IPS-20b (cell line): ENCODE measurements at regions not wholly inside any gene's neighbourhood (a gene's known extent, or its start where the extent isn't known, plus 50 kb on each side); places are given as distances from the start of the nearest gene placed in this dataset.

Experiments used
- H3K27ac ChIP-seq: one replicate; pipeline ENCODE4 v1.5.1; 2013; ENCODE audit warnings: low read length
- H3K27me3 ChIP-seq: 2 replicates; pipeline ENCODE4 v1.6.1; 2013; ENCODE audit warnings: mild to moderate bottlenecking, low read length, inconsistent platforms; ENCODE audit not compliant: insufficient read depth
- H3K36me3 ChIP-seq: 2 replicates; pipeline ENCODE4 v1.6.1; 2013; ENCODE audit warnings: low read depth, mild to moderate bottlenecking, inconsistent platforms, low read length, moderate library complexity; ENCODE audit not compliant: insufficient read depth
- H3K4me1 ChIP-seq: 2 replicates; pipeline ENCODE4 v1.6.1; 2013; ENCODE audit warnings: mild to moderate bottlenecking, control low read depth, inconsistent platforms, low read length, moderate library complexity; ENCODE audit not compliant: insufficient read depth
- H3K4me3 ChIP-seq: 2 replicates; pipeline ENCODE4 v1.5.1; 2013; ENCODE audit warnings: mild to moderate bottlenecking, low read length, inconsistent platforms
- H3K9ac ChIP-seq: 2 replicates; pipeline ENCODE4 v1.6.1; 2013; ENCODE audit warnings: low read depth, mild to moderate bottlenecking, inconsistent platforms, low read length, moderate library complexity
- H3K9me3 ChIP-seq: 2 replicates; pipeline ENCODE4 v1.6.1; 2013; ENCODE audit warnings: mild to moderate bottlenecking, low read depth, low read length, inconsistent platforms; ENCODE audit not compliant: insufficient read depth

DNA sequence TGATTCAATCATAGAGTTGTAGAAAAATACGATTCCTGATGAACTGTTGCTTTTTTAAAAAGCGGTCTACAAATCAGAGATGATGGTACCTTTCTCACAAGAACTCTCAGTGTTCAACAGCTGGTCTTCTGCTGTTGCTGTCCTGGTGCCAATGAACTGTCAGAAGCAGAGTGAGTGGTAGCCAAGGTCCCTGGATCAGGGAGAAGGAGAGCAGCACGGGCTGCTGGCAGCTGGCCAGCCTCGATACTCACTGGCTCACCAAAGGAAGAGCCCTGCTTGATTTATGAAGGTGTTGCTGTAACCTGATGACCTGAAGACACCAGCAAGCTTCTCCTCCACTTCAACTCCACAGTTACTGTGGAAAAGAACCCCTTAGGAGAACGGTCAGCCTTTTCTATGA, 300.8 kb upstream of the SOX11 start:
- Histone ChIP-seq H3K9ac (no peak overlapping the region), H3K4me1 (0 out of 2 replicates have a peak, but pooled peaks cover 2% of the 10 kb centered on the region), H3K4me3 (no peak overlapping the region), H3K36me3 (no peaks in the 10 kb centered on the region), H3K27ac (no peak overlapping the region), H3K27me3 (no peaks in the 10 kb centered on the region), H3K9me3 (no peaks in the 10 kb centered on the region)

DNA sequence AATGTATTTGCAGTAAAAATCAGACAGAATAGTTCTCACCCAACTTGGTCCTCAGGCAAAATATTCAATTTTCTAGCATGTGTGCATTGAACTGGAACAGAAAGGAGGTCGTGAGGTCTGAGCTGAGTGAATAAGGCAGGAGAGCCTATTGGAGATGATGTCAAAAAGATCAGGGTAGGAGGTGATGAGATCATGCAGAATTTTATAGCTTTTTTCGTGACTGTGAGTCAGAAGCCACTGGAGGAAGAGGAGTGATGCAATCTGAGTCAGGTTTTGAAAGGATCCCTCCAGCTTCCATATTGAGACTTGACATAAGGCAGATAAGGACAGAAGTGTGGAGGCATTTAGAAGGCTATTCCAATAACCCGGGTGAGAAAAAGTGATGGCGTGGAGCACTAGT, 299.5 kb upstream of the SOX11 start:
- Histone ChIP-seq H3K9me3 (no peaks in the 10 kb centered on the region), H3K4me3 (no peak overlapping the region), H3K36me3 (no peaks in the 10 kb centered on the region), H3K4me1 (no peaks in the 10 kb centered on the region), H3K27me3 (no peaks in the 10 kb centered on the region), H3K9ac (no peak overlapping the region), H3K27ac (no peak overlapping the region)

DNA sequence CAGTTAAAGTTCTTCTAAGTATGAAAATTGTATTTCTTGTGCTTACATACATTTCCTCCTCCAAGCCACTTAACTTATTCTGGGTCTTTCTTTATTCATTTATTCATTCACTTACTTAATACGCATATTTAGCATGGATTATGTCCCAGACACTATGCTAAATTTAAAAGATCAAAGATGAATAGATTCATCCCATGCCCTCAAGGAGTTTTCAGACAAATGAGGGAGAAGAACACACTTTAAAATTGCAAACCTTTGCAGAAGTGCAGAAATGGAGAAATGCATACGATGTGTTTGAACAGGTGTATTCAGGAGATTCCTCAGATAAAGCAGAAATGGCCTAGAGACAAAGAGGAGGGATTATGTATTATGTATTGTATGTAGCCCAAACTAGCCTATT, 298.7 kb upstream of the SOX11 start:
- Histone ChIP-seq H3K4me1 (no peaks in the 10 kb centered on the region), H3K36me3 (no peaks in the 10 kb centered on the region)

DNA sequence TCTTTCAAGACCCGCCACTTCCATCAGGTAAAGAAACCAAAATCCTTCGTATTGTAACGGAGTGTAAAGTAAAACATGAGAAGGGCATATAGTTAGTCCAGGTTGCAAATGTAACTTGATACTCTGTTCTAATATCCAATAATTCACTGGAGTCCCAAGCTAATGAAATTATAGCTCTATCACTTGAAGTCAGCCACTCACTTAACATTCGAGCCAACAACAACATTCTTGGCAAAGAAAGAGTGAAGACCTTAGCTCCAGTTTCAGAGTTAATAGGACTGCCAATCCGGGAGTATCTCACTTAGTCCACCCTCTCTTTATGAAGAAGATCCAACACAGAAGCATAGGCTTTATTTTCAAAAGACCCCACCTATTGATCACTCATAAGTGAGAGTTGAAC, 298.0 kb upstream of the SOX11 start:
- no peaks in the 10 kb centered on the region for H3K36me3 ChIP-seq
- no peak overlapping the region for H3K4me3 ChIP-seq
- H3K4me1 ChIP-seq: no peaks in the 10 kb centered on the region
- no peak overlapping the region for H3K9ac ChIP-seq
- no peaks in the 10 kb centered on the region for H3K9me3 ChIP-seq
- no peaks in the 10 kb centered on the region for H3K27me3 ChIP-seq
- H3K27ac ChIP-seq: no peak overlapping the region

More for the DNA sequence above, 298.7 kb upstream of the SOX11 start:
- no peaks in the 10 kb centered on the region for H3K27me3 ChIP-seq
- no peak overlapping the region for H3K27ac ChIP-seq
- H3K9me3 ChIP-seq: no peaks in the 10 kb centered on the region
- no peak overlapping the region for H3K4me3 ChIP-seq
- H3K9ac ChIP-seq: no peak overlapping the region

DNA sequence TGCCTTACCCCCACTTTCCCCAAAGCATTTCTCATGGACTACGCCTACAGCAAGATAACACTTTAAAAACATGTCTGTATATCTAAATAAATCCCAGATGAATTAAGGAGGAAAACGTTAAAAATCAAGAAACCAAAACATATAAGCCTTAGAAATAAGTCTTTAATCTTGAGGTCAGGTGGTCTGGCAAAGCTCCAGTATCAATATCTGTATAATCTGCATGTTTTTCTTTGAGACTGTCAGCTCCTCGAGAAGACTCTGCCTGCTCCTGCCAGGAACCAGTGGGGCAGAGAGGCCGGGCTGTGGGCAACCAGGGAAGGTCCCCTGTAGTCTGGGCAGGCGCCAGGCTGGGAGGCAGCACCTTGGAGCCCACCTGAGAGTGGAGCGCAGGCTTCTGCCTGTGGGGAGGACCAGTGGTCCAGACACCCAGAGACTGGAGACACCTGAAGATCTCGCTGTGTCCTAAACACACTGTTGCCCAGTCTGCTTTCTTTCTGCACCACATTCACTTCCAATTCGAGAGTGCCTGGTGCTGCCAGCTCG, 291.0 kb upstream of the SOX11 start:
- no peak overlapping the region for H3K4me3 ChIP-seq
- no peaks in the 10 kb centered on the region for H3K36me3 ChIP-seq
- H3K9me3 ChIP-seq: no peaks in the 10 kb centered on the region
- no peaks in the 10 kb centered on the region for H3K4me1 ChIP-seq
- H3K9ac ChIP-seq: no peak overlapping the region
- no peak overlapping the region for H3K27ac ChIP-seq
- no peaks in the 10 kb centered on the region for H3K27me3 ChIP-seq

DNA sequence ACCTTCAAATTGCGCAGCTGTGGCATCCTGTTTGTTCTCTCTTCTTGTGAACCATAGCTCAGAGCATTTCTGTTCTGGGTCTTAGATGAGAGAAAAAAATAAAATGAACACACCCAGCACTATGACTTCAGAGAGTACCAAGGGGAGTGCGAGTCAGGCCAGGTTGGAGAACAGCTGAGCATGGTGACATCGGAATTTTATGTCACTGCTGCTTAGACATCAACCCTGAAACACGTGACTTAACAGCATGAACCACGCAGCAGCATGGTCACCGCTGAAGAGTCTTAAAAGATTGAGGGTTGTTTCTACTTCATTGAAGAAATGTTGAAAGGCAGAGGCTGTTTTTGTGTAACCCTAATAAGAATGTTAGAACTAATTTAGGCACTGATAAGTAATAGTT, 288.8 kb upstream of the SOX11 start:
- no peaks in the 10 kb centered on the region for H3K27me3 ChIP-seq

DNA sequence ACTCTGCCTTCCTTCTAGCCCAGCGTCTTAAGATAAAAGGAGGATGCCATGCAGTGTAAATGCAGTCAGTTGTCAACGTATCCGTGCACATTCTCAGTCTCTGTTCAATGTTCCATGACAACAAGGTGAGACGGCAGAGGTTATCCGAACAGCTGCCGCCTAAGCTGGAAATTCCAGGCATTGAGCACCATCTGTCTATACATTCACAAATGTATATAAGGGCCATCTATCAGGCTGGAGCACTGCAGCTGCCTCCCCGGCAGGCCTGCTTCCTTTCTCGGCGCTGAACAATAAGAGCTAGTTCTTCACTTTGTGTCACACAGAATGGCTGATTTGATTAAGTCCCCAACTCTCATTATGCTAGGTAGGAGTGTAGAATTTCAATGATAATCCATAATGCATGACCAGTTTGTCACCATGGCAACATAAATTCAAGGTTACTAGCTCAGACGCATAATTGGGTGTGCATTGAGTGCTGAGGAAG, 282.2 kb upstream of the SOX11 start:
- H3K9ac ChIP-seq: no peak overlapping the region
- peaks cover 5% of the 10 kb centered on the region; the same call in 1 of the 2 replicates for H3K4me1 ChIP-seq

More for the DNA sequence above, 288.8 kb upstream of the SOX11 start:
- Histone ChIP-seq H3K36me3 (no peaks in the 10 kb centered on the region), H3K9ac (no peak overlapping the region), H3K9me3 (no peaks in the 10 kb centered on the region), H3K4me3 (no peak overlapping the region), H3K27ac (no peak overlapping the region), H3K4me1 (no peaks in the 10 kb centered on the region)

DNA sequence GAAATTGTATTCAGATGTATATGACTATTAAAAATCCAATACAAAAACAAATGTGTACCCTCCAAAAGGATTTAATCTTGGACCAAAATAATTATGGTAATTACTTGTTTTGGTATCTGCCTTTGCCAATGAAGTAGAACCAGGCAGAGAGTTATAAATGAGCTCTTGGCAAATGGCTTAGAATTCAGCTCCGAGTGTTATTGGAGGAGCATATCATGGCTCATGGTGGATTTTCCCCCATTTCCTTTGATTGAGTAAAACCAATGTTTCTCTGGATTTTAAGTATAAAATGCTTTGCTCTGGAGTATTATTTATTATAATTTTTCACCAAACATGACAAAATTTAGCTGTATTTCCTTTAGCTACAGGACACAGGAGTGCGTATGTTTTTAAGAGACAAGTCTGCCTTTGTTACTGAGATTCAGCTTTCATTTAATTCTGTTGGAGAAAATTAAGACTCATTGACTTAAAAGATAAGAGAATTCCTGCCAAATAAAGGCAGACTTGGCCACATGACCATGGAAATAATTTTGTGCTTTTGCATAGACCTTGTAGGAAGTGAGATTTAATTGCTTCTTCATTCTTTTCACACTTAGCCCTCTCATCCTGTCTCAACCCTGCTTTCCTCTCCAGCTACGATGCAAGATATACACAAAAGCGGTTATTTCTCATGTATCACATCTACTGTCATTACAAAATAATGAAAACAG, 281.0 kb upstream of the SOX11 start:
- Histone ChIP-seq H3K27ac (no peak overlapping the region), H3K27me3 (no peaks in the 10 kb centered on the region), H3K4me3 (no peak overlapping the region), H3K36me3 (no peaks in the 10 kb centered on the region), H3K4me1 (peaks cover 5% of the 10 kb centered on the region; the same call in 1 of the 2 replicates), H3K9ac (no peak overlapping the region), H3K9me3 (no peaks in the 10 kb centered on the region)

More for the DNA sequence above, 282.2 kb upstream of the SOX11 start:
- H3K9me3 ChIP-seq: no peaks in the 10 kb centered on the region
- no peaks in the 10 kb centered on the region for H3K27me3 ChIP-seq
- H3K27ac ChIP-seq: no peak overlapping the region
- H3K4me3 ChIP-seq: no peak overlapping the region
- H3K36me3 ChIP-seq: no peaks in the 10 kb centered on the region

DNA sequence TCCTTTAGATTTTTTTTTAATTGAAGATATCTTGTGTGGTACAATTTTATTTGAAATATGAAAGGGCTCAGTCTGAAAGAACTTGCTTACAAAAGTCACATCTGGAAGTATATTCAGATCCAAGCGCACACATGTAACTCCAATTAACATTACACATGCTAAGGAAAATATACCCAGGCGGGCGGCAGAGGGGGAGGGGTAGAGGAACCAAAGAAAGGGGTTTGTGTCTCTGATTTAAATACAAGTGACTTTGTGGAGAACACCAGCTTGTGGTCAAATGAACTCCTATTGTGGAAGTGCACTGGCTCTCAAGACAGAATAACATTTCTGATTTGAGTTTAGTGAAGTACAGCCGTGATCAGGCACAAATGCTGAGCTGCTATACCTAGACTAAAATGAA, 280.2 kb upstream of the SOX11 start:
- no peaks in the 10 kb centered on the region for H3K9me3 ChIP-seq
- no peaks in the 10 kb centered on the region for H3K36me3 ChIP-seq
- H3K27ac ChIP-seq: no peak overlapping the region
- H3K9ac ChIP-seq: no peak overlapping the region
- no peaks in the 10 kb centered on the region for H3K27me3 ChIP-seq
- H3K4me1 ChIP-seq: peaks cover 5% of the 10 kb centered on the region; the same call in 1 of the 2 replicates
- H3K4me3 ChIP-seq: peak overlapping the region; percentile 16; the same call in 1 of the 2 replicates

DNA sequence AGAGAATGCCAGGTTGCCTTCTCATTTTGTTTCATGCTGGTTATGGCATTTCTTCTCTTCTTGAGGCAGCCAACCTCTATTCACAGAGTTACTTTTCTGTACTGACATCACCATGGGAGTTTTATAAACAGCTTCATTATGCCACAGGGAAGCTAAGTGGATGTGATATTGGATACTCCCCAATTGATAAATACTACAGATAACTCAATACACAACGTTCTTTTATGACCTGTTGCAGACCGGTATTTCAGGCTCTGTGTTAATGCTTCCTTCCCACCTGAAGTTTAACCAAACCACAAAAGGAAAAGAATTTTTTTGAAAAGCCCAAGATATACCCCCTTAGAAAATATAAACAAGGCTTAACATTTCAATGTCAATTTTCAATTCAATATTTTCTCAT, 258.3 kb upstream of the SOX11 start:
- Histone ChIP-seq H3K36me3 (no peaks in the 10 kb centered on the region), H3K27me3 (no peaks in the 10 kb centered on the region), H3K4me1 (no peaks in the 10 kb centered on the region), H3K9me3 (no peaks in the 10 kb centered on the region), H3K4me3 (no peak overlapping the region), H3K27ac (no peak overlapping the region), H3K9ac (no peak overlapping the region)

DNA sequence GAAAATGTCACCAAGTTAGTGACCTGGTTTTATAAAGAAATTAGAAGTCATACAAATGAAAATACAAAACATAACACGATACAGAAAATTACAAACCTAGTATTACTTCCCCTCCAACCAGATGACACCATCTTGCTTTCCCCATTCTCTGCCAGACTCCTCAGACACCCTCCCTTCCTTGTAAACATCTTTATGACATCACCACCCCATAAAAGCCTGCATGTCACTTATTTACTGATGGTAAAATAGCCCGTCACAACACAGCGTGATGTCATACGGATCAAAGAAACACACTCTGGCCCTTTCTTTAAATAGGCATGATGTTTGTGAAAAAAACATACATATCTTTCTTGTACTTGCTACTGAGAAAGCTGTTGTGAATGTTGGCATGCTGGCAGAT, 254.8 kb upstream of the SOX11 start:
- no peak overlapping the region for H3K27ac ChIP-seq
- H3K4me3 ChIP-seq: no peak overlapping the region
- H3K36me3 ChIP-seq: no peaks in the 10 kb centered on the region
- no peak overlapping the region for H3K9ac ChIP-seq
- no peaks in the 10 kb centered on the region for H3K27me3 ChIP-seq
- H3K9me3 ChIP-seq: no peaks in the 10 kb centered on the region
- H3K4me1 ChIP-seq: no peaks in the 10 kb centered on the region

DNA sequence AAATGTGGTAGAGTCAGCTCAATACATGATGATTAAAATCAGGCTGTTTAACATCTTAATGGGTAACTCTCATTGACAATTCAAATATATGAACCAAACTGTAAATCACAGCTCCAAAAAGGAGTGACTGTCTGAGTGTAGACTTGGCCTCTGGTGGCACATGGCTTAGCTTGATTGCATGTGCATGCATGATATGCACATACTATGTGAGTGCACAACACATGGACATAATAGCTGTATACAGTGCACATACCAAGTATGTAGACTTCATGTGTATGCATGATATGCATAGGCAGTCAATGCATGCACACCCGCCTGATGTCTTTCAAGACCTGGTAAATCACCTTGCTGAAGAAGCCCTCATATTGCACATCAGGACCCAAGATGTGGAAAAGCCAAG, 252.0 kb upstream of the SOX11 start:
- H3K27ac ChIP-seq: no peak overlapping the region
- no peaks in the 10 kb centered on the region for H3K27me3 ChIP-seq
- H3K4me3 ChIP-seq: no peak overlapping the region
- H3K9ac ChIP-seq: no peak overlapping the region
- H3K9me3 ChIP-seq: no peaks in the 10 kb centered on the region
- H3K4me1 ChIP-seq: no peaks in the 10 kb centered on the region
- no peaks in the 10 kb centered on the region for H3K36me3 ChIP-seq
